HFFc6 (cell line): ENCODE measurements at regions not wholly inside any gene's neighbourhood (a gene's known extent, or its start where the extent isn't known, plus 50 kb on each side); places are given as distances from the start of the nearest gene placed in this dataset.
"Not testable (repeated sequence)": the region's sequence is repeated elsewhere in the genome, so short reads cannot be mapped to it uniquely, and the experiment has no call there.

Experiments used
- DNase-seq: peaks from one replicate; pipeline ENCODE4 v3.0.0-alpha.2; 2018
- H3K27ac Mint-ChIP-seq: 2 replicates; pipeline ENCODE4 v1.8.0; 2020; ENCODE audit warnings: mild to moderate bottlenecking, mixed read lengths
- H3K27me3 Mint-ChIP-seq: 2 replicates; pipeline ENCODE4 v1.8.0; 2021; ENCODE audit warnings: mild to moderate bottlenecking, moderate library complexity, mixed read lengths; ENCODE audit not compliant: insufficient read depth
- H3K36me3 Mint-ChIP-seq: 2 replicates; pipeline ENCODE4 v1.8.0; 2021; ENCODE audit warnings: low read depth, mixed read lengths
- H3K4me1 Mint-ChIP-seq: 2 replicates; pipeline ENCODE4 v1.8.0; 2020; ENCODE audit warnings: low read depth, mixed read lengths
- H3K4me3 Mint-ChIP-seq: 2 replicates; pipeline ENCODE4 v1.8.0; 2020; ENCODE audit warnings: mild to moderate bottlenecking, moderate library complexity, mixed read lengths
- H3K9me3 Mint-ChIP-seq: 2 replicates; pipeline ENCODE4 v1.8.0; 2020; ENCODE audit warnings: mild to moderate bottlenecking, mixed read lengths
- TF ChIP-seq, protein P1 (sequence below): fragments of 200-600 bp; sonication (generic); IDR thresholded peaks from 2 replicates; pipeline ENCODE4 v1.5.0; 2021; ENCODE audit warnings: antibody characterized with exemption, mild to moderate bottlenecking

DNA sequence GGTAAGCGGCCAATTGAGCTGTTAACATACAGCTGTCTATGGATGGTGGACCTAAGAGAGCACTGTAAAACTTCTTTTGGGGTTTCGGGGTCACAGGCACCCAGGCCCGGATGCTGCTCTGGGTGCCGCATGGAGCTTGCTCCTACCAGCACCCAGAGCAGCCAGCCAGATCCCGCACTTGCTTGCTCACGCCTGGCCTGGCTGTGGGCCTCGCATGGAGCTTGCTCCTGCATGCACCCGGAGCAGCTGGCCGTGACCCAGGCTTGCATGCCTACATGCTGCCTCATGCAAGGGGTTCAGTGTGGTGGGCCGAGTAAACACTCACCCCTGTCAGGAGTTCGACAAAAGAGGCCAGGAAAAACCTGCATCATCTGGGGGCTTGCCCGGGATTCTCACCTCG is 896.9 kb downstream of the SORCS1 start:
- no peak overlapping the region for H3K27ac Mint-ChIP-seq
- H3K4me3 Mint-ChIP-seq = no peak overlapping the region
- DNase-seq = no peak
- H3K9me3 Mint-ChIP-seq = no peaks in the 10 kb centered on the region
- TF ChIP-seq, protein P1, sequence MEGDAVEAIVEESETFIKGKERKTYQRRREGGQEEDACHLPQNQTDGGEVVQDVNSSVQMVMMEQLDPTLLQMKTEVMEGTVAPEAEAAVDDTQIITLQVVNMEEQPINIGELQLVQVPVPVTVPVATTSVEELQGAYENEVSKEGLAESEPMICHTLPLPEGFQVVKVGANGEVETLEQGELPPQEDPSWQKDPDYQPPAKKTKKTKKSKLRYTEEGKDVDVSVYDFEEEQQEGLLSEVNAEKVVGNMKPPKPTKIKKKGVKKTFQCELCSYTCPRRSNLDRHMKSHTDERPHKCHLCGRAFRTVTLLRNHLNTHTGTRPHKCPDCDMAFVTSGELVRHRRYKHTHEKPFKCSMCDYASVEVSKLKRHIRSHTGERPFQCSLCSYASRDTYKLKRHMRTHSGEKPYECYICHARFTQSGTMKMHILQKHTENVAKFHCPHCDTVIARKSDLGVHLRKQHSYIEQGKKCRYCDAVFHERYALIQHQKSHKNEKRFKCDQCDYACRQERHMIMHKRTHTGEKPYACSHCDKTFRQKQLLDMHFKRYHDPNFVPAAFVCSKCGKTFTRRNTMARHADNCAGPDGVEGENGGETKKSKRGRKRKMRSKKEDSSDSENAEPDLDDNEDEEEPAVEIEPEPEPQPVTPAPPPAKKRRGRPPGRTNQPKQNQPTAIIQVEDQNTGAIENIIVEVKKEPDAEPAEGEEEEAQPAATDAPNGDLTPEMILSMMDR = no peak
- no peaks in the 10 kb centered on the region for H3K36me3 Mint-ChIP-seq
- H3K4me1 Mint-ChIP-seq = no peaks in the 10 kb centered on the region; the same call in 1 of the 2 replicates
- no peaks in the 10 kb centered on the region; the same call in 1 of the 2 replicates for H3K27me3 Mint-ChIP-seq

DNA sequence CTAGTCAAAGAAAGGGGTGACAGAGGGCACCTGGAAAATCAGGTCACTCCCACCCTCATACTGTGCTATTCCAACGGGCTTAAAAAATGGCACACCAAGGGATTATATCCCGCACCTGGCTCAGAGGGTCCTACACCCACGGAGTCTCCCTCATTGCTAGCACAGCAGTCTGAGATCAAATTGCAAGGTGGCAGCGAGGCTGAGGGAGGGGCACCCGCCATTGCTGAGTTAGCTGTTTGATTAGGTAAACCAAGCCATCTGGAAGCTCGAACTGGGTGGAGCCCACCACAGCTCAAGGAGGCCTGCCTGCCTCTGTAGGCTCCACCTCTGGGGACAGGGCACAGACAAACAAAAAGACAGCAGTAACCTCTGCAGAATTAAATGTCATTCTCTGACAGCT is 907.1 kb downstream of the SORCS1 start:
- H3K27me3 Mint-ChIP-seq, H3K27ac Mint-ChIP-seq, H3K4me3 Mint-ChIP-seq, H3K4me1 Mint-ChIP-seq, H3K36me3 Mint-ChIP-seq, DNase-seq, H3K9me3 Mint-ChIP-seq: not testable (repeated sequence)

DNA sequence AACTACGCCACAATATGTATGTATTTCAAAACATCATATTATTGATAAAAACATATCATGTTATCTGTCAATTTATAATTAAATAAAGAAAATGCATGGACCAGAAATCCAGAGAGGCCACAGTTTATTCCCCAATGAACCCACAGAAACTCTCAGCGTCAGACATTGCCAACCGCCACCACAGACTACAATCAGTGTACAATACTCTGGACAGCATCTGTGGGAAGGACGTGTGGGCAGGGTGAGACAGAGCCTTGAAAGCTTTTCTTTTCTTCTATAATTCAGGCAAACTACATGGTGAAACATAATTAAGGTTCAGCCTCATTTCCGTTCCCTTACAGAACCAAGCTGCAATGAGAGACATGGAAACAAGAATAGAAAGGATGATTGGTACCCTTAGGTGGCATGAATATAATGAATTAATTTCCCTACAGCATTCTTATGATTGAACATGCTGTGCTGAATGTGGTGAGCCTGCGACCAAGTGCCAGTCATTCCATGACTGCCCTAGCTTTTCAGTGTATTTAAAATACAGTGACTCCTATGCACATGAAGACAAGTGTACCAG is 909.3 kb downstream of the SORCS1 start:
- H3K4me1 Mint-ChIP-seq = no peaks in the 10 kb centered on the region
- DNase-seq = no peak
- TF ChIP-seq, protein P1 = no peak

DNA sequence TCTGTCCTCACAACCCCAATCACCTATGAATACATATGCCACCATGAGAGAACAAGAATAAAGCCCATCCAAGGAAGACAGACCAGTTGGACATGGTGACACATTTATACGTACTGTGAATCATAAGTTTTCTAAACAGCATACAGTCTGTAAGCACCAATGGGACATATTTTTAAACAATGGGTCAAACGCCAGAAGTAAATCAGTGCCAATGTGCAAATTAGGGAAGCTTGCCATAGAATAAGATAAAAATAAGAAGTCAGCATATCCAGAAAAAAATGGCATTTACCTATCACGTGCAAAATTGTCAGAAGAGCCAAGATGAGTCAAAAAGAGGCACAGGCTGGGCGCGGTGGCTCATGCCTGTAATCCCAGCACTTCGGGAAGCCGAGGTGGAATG is 910.4 kb downstream of the SORCS1 start:
- Mint-ChIP-seq H3K36me3 (no peaks in the 10 kb centered on the region), H3K9me3 (peaks cover 6% of the 10 kb centered on the region; the same call in 1 of the 2 replicates), H3K4me1 (no peaks in the 10 kb centered on the region), H3K4me3 (no peak overlapping the region), H3K27ac (no peak overlapping the region), H3K27me3 (no peaks in the 10 kb centered on the region)
- DNase-seq = no peak
- TF ChIP-seq, protein P1 = no peak

More for the DNA sequence above, 909.3 kb downstream of the SORCS1 start:
- Mint-ChIP-seq H3K27me3 (no peaks in the 10 kb centered on the region), H3K9me3 (peaks cover 6% of the 10 kb centered on the region; the same call in 1 of the 2 replicates), H3K4me3 (no peak overlapping the region), H3K27ac (no peak overlapping the region), H3K36me3 (no peaks in the 10 kb centered on the region)

DNA sequence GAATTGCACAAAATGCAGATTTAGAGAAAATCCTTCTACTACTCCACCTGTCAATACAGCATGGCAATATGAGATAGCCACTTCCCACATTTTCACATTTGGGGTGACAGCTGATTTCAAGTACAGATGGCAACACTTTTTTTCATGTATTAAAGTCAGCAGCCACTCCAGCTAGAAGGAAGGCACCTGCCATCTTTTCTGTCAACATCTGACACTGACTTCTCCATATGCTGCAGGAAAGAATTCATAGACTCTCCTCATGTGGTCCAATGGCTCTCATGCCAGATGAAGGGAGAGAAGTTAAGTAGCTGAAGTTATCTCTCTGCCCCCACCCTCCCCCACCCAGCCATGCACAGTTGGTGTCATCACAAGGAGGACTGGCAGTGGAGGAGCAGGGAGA is 912.0 kb downstream of the SORCS1 start:
- Mint-ChIP-seq H3K36me3 (no peaks in the 10 kb centered on the region), H3K9me3 (peaks cover 6% of the 10 kb centered on the region; the same call in 1 of the 2 replicates), H3K4me1 (no peaks in the 10 kb centered on the region), H3K27me3 (no peaks in the 10 kb centered on the region; the same call in 1 of the 2 replicates), H3K4me3 (no peak overlapping the region), H3K27ac (no peak overlapping the region)
- DNase-seq = no peak
- TF ChIP-seq, protein P1 = no peak

DNA sequence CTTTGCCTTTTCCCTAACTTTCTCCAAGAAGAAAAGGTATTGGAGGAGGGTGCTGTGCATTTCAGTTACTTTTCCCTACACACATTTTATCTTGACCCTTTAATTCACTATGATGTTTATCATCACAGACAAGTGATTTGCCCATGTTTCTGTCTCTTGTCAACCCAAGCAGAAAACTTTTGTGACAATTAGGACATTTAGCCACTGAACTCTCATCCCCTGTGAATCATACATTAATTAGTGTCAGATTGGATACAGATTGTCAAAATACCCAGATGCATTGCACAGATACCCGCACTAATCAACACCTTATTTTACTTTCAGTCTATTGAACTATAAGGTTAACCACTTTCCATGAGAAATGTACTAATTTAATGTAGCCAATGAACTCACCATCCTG is 912.9 kb downstream of the SORCS1 start:
- peaks cover 6% of the 10 kb centered on the region; the same call in 1 of the 2 replicates for H3K9me3 Mint-ChIP-seq
- no peak overlapping the region for H3K4me3 Mint-ChIP-seq

More for the DNA sequence above, 912.9 kb downstream of the SORCS1 start:
- DNase-seq = no peak
- H3K4me1 Mint-ChIP-seq = no peaks in the 10 kb centered on the region
- no peak overlapping the region for H3K27ac Mint-ChIP-seq
- no peaks in the 10 kb centered on the region; the same call in 1 of the 2 replicates for H3K27me3 Mint-ChIP-seq
- H3K36me3 Mint-ChIP-seq = no peaks in the 10 kb centered on the region
- TF ChIP-seq, protein P1 = no peak
